ENCODE measurements at regions not wholly inside any gene's neighbourhood (a gene's known extent, or its start where the extent isn't known, plus 50 kb on each side); places are given as distances from the start of the nearest gene placed in this dataset.

DNA sequence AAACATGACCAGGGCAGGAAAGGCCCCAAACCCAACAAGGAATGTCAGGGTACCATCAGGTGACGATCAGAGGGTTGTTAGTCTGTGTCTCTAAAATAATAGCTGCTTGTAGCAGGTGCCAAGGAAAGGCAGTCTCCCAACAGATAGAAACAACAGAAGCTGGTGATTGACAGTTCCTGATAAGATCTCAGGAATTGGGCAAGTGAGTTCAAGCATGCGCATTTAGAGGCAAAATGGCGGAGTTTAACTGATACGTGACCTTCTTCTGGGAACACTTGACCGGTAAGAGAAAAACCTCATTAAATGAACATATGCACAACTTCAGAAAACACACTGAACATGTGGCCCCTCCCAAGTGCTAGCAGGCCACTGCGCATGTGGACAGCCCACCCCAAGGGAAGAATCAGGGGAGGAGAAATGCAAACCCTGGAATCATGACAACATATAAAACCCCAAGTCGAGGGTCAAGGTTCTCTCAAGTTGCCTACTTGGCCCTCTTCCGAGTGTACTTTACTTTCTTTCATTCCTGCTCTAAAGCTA is 664.9 kb downstream of the KCNJ3 start:
- TF ChIP-seq, protein P1, sequence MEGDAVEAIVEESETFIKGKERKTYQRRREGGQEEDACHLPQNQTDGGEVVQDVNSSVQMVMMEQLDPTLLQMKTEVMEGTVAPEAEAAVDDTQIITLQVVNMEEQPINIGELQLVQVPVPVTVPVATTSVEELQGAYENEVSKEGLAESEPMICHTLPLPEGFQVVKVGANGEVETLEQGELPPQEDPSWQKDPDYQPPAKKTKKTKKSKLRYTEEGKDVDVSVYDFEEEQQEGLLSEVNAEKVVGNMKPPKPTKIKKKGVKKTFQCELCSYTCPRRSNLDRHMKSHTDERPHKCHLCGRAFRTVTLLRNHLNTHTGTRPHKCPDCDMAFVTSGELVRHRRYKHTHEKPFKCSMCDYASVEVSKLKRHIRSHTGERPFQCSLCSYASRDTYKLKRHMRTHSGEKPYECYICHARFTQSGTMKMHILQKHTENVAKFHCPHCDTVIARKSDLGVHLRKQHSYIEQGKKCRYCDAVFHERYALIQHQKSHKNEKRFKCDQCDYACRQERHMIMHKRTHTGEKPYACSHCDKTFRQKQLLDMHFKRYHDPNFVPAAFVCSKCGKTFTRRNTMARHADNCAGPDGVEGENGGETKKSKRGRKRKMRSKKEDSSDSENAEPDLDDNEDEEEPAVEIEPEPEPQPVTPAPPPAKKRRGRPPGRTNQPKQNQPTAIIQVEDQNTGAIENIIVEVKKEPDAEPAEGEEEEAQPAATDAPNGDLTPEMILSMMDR (conservative IDR thresholded peaks at IDR 0.05; ENCODE audit: low read length) = no peak
- TF ChIP-seq EZH2phosphoT487 (IDR thresholded peaks at IDR 0.05; ENCODE audit: borderline replicate concordance) = no peak
